Fibroblast of mammary gland (primary cell): ENCODE measurements at regions not wholly inside any gene's neighbourhood (a gene's known extent, or its start where the extent isn't known, plus 50 kb on each side); places are given as distances from the start of the nearest gene placed in this dataset.
"Not testable (repeated sequence)": the region's sequence is repeated elsewhere in the genome, so short reads cannot be mapped to it uniquely, and the experiment has no call there.

Experiments used
- DNase-seq: peaks from one replicate; pipeline ENCODE4 v3.0.0-alpha.2; 2010; ENCODE audit warnings: low read depth
- H3K4me3 ChIP-seq: 2 replicates; pipeline ENCODE4 v1.5.1; 2011; ENCODE audit warnings: low read depth, mild to moderate bottlenecking, low read length, moderate library complexity; ENCODE audit not compliant: control insufficient read depth
- TF ChIP-seq, protein P1 (sequence below): conservative IDR thresholded peaks from 2 replicates; pipeline ENCODE4 v1.5.1; 2011; ENCODE audit warnings: low read depth, low read length, inconsistent platforms; ENCODE audit not compliant: control insufficient read depth, insufficient read depth

DNA sequence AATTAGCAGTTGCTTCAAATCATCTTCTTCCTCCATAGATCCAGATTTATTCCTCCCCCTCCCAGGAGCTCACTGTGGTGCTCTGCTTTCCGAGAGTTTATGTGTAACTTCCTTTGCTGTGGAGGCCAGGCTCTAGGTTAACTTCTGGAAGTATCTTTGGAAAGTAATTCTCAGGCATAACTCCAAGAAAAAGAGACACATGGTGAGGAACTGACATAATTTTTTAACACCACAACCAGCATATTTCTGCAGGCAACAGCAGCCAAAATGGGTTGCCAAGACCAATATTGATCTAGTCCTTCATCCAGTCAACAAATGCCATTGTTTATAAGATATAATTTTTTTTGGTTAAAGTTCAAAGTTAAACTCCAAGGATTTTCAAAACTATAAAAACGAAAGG is 114.5 kb upstream of the RBPJ start:
- TF ChIP-seq, protein P1, sequence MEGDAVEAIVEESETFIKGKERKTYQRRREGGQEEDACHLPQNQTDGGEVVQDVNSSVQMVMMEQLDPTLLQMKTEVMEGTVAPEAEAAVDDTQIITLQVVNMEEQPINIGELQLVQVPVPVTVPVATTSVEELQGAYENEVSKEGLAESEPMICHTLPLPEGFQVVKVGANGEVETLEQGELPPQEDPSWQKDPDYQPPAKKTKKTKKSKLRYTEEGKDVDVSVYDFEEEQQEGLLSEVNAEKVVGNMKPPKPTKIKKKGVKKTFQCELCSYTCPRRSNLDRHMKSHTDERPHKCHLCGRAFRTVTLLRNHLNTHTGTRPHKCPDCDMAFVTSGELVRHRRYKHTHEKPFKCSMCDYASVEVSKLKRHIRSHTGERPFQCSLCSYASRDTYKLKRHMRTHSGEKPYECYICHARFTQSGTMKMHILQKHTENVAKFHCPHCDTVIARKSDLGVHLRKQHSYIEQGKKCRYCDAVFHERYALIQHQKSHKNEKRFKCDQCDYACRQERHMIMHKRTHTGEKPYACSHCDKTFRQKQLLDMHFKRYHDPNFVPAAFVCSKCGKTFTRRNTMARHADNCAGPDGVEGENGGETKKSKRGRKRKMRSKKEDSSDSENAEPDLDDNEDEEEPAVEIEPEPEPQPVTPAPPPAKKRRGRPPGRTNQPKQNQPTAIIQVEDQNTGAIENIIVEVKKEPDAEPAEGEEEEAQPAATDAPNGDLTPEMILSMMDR, result no peak
- no peak overlapping the region for H3K4me3 ChIP-seq
- peak; percentile 95 for DNase-seq

DNA sequence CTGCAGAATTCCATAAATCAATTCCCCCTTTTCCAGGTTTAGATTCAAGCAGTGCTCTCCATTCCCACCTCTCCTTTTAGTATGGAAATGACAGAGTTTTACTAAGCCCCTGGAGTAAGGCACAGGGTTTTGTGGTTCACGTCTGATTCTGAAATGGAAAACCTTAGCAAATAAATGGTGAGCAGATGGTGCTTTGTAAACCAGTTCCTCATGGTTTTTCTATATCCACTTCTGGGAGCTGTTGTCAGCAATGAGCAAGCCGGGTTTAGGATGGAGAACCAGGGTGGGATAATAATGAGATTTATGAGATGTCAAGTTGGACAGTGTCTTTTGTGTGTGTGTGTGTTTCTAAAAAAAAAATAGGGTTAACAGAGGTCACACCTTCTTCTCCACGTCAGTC is 113.8 kb upstream of the RBPJ start:
- DNase-seq, result peak; percentile 53
- no peak overlapping the region for H3K4me3 ChIP-seq
- TF ChIP-seq, protein P1, result no peak

DNA sequence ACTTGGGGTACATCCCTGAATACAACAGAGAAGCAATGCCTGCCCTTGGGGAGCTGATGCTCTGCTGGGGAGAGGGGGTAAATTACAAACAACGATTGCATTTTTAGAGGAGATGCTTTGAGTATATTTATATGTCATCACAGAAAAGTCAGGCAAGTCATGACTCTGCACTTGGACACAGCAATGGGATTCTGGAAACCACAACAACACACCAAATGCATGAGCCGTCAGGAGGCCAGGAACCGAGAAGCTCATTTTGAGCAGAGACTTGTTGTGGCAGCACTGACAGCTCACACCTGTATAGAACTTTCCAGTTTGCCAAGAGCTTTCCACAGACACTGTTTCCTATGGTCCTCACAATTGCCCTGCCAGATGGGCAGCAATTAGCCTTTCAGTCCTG is 113.2 kb upstream of the RBPJ start:
- DNase-seq, result peak; percentile 47
- H3K4me3 ChIP-seq, result no peak overlapping the region

DNA sequence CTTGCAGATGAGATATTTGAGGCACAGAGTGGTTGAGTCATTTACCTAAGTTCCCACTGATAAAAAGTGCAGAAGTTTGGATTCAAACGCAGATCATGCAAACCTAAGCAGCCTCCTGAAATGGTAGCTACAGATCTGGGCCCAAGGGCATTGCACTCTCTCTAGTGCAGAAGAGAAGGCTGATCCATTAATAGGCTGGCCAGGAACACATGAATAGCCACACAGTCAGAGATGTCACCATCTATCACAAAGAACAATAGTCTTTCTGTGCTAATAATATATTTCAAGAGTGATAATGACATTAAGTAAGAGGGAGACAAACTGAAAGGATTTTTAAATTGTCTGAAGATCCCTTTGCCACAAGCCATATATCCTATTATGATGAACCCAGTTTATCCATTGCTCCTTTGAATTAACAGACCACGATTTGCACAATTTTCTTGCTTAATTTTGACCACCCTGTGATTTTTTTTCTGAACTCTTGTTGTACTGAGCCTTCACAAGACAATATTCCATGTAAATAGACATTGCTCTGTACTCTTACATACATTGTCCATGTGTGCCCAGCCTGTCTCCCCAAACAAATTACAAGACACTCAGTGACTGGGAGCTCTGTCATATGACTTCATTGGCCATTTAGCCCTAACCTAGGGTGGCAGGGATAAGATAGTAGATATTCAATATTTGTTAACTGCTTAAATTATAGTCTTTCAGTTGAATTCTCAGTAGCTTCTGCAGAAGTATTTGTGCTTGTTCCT is 112.4 kb upstream of the RBPJ start:
- H3K4me3 ChIP-seq, result no peak overlapping the region
- TF ChIP-seq, protein P1, result no peak
- no peak for DNase-seq

More for the DNA sequence above, 113.2 kb upstream of the RBPJ start:
- TF ChIP-seq, protein P1, result no peak

DNA sequence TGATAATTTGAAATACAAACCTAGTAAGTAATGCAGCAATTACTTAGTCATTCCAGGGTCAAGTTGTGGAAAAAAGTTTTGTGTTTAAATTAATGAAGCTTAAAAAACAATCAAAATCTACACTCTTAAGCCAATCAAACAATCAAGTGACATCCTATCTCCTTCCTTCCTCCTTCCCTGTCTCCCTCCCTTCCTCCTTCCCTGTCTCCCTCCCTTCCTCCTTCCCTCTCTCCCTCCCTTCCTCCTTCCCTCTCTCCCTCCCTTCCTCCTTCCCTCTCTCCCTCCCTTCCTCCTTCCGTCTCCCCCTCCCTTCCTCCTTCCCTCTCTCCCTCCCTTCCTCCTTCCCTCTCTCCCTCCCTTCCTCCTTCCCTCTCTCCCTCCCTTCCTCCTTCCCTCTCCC is 111.4 kb upstream of the RBPJ start:
- H3K4me3 ChIP-seq, DNase-seq: not testable (repeated sequence)

DNA sequence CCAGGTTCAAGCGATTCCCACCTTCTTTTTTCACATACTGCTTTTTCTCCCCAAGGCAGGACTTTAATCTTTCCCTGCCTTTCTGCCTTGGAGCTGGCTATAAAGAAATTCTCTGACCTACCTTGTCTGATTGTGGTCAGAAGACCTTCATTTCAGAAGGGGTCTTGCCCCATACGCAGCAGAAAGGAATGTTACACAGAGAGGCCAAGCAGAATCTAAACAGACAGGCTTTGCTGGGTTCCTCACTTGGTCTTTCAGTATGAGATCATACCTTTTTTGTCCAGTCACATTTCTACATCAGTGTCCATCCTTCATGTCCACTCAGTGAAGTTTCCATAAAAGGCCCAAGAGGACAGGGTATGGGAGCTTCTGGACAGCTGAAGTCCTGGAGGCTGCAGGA is 108.3 kb upstream of the RBPJ start:
- TF ChIP-seq, protein P1, result no peak
- no peak overlapping the region for H3K4me3 ChIP-seq
- no peak for DNase-seq

DNA sequence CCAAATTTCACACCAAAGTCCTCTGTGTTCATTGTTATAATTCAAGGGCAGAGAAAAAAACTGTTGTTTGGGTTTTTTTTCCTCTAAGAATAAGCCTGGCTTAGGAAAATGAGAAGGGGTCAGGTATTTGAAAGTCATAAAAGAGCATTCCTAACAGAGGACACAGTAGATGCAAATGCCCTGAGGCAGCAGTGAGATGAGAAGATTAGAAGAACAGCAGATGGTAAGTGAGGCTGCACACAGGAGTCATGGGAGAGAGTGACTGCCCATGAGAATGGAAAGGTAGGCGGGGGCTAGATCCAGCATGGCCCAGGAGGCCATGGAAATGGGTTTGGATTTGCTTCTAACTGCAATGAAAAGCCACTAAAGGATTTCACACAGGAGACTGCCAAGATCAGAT is 107.5 kb upstream of the RBPJ start:
- H3K4me3 ChIP-seq, result no peak overlapping the region
- TF ChIP-seq, protein P1, result no peak
- no peak for DNase-seq
